Left forelimb (tissue), 1 donor: ENCODE measurements at regions not wholly inside any gene's neighbourhood (a gene's known extent, or its start where the extent isn't known, plus 50 kb on each side); places are given as distances from the start of the nearest gene placed in this dataset.

Source experiments
- DNase-seq: peaks from one replicate; pipeline ENCODE4 v3.0.0-alpha.2; 2018; ENCODE audit warnings: low spot score

DNA sequence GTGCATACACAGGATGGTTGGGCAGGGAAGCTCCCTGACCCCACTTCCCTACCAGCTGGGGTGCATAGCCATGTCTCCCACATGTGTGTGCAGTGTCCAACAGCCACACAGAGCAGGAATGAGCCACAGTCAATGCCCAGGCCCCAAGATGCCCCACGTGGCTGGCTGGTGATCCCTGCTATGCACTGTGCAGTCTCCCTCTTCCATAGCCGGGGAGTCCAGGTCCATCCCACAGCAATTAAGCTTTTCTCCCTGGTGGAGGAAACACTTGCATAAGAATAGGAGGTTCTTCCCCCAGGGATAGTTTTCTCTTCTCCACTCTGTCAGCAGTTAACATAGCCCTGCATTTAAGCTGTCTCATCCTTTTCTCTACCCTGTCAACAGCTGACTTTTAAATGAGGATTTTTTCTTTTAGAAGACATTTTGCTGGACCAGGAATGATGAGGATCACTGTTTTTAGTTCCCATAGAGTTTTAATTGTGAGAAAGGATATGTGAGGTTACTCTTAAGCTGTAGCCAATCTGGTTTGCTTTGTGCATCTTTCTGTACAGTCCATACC is 396.5 kb upstream of the VWC2 start:
- DNase-seq = no peak

DNA sequence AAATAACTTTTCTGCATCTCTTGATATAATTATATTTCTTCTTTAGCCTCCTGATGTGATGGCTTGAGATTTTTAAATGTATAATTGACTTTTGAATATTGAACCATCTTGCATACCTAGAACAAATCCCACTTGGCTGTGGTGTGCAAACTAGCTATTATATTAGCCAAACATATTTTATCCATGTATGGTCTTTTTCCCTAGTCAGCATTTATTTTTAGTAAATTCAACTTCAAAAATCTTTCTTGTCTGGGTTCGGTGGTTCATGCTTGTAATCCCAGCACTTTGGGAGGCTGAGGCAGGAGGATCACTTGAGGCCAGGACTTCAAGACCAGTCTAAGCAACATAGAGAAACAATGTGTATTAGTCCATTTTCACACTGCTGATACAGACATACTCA is 386.6 kb upstream of the VWC2 start:
- DNase-seq = no peak

DNA sequence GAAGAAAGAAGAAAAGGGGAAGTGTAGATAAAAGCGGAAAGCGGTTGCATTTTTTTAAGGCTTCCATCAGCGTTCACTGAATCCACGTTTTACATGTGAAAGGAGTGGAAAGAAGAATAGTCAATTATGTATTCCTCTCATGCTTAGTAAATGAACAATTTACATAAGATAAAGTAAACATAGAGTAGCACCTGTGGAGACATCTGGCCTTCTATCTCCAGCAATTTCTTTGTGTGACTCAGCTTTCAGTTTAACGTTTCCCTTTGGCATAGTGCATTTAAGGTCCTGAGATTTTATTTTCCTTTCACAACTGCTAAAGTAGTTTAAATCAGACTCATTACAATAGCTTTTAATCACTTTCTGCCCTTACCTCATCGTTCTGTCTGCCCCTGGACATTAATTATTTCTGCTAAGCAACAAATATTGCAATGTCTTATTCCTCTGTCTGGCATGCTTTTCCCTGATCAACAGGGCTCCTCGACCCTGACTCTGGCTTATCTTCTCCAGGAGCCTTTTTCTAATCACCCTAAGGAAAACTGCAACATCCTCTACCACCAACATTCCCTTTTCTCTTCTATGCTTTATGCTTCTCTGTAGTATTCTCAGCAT is 383.5 kb upstream of the VWC2 start:
- DNase-seq = no peak

DNA sequence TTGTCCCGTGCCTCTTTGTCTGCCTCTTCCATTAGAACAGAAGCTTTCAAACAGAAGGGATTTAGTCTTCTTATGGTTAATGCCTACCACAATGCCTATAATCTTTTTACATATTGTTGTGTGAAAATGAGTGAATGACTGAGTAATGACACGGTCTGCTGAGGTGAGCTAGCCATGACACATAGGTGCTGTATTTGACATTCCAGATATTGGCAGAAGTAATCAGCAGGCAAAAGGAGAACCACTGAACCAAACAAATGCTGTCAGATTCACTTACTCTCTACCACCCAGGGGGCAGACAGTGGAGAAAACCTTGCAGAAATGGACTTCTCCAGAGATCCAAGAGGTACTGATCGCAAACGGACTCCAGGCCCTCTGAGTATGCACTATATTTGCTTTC is 377.2 kb upstream of the VWC2 start:
- DNase-seq = no peak

DNA sequence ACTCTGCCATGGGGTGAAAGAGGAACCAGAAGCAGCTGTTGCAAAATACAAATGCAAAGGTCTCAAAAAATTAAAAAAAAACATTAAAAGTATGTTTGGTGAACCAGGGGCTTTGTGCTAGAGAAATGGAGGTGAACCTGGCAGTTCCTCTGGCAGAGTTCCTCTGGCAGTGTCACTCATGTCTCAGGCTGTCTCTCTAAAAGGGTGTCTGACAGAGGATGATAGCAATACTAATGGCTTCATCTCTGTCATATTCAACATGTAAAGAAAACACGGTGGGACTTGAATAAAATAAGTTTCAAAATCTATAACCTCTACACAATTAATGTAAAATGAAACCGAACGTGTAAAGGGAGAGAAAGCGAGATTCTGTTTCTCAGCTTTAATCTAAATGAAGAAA is 375.7 kb upstream of the VWC2 start:
- no peak for DNase-seq

DNA sequence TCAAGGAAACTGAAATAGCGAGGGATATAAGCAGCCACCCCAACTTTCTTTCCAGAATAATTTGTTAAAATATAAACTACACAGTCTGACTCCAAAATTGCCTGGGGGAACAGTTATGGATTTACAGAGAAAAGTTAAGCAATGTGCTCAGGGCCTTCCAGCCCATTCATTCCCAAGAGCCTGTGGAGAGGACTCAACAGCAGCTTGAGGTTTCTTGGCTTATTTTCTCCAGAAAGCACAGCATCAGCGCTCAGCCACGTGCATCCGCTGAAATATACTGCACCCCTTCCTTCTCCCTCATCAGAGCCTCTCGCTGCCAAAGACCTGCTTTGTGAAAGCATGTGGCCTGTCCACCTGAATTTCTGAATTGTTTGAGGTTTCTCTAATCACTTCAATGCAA is 375.2 kb upstream of the VWC2 start:
- DNase-seq = no peak

DNA sequence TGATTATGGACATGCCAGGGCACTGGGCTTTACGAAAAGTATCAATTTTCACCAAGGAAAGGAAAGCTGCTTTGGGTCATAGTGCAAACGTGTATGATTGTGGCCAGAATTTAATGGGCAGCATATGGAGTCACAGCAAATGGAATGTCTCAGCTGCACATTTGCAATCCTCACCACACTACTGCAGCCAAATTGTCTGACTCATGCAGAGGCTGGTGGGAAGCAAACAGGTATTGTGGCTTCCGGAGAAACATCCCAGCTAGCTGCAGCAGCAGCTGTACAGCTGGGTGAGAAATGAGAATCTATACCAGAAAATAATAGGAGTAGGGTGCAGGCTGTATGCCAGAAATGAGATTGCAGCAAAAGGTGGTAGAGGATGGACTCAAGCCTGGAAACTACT is 374.7 kb upstream of the VWC2 start:
- DNase-seq = no peak

DNA sequence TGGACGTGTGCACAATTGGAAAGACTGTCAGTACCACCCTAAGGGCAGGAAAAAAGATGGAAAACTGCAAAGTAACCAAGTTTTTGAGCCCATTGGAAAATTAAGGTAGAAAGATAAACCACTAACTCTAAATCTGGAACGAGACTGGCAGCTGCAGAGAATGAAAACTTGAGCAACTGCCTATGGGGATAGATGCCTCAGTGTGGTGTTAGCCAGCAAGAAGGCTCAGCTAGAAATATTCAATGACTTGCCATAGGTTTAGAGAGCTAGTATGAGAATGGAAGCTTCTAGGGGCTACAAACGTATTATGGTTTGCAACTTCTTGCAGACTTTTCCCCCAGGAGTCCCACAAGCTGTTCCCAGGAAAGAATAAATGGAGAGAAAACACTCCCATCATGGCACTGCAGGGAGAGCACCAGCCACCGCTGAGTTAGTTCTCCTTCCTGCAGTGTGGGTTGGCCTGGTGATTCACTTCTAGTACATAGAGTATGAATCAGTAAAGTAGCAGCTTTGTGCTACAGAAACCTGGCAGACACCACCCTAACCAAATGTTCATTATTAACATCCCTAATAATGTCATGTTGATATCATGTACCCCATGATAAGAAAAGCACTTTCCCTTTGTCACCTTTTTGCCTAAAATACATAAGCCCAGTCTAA is 372.4 kb upstream of the VWC2 start:
- DNase-seq = no peak

DNA sequence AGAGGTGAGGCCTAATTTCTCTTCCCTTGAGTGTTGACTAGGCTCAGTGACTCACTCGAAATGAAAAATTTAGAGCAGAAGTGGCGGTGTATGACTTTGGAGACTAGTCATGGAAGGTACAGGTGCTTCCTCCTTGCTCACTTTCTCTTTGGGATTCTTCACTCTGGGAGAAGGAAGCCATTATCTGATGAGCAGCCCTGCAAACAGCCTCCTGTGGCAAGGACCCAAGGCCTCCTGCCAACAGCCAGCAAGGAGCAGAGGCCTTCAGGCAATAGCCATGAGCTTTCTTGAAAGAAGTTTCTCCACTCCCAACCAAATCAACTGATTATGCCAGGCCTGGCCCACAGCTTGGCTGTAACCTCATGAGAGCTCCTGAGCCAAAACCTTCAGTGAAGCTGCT is 369.6 kb upstream of the VWC2 start:
- DNase-seq = no peak

DNA sequence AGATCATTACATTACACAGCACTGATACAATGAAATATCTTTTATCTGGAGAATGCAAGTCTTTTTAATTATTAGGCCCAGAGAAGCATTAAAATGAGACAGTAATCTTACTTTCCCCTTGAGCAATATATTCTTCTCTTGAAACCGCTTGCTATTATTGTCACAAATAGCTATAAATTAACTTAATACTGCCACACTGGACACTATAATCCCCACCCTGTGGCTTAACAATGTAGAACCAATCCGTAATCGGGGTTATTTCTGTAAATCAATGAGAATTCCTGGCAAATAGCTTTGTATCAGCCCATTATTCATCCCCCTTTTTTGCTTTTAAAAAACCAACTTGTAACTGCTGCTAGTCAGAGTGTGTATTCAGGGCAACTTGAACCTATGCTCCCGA is 366.2 kb upstream of the VWC2 start:
- no peak for DNase-seq

DNA sequence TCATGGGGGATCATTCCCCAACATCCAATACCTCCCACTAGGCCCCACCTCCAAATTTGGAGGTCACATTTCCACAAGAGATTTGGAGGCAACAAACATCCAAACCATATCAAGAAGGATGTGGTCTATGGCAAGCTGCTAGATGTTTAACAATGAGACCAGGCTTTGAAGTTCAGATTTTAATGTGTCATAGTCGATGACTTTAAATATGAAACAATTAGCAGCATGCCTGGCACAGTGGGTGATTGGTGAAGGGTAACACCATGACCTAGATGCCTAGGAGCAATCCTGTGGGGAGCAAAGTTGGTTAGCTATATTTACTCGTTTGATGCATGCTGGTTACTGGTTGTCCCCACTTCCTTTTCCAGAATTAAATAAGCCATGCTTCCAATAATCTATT is 356.4 kb upstream of the VWC2 start:
- no peak for DNase-seq

DNA sequence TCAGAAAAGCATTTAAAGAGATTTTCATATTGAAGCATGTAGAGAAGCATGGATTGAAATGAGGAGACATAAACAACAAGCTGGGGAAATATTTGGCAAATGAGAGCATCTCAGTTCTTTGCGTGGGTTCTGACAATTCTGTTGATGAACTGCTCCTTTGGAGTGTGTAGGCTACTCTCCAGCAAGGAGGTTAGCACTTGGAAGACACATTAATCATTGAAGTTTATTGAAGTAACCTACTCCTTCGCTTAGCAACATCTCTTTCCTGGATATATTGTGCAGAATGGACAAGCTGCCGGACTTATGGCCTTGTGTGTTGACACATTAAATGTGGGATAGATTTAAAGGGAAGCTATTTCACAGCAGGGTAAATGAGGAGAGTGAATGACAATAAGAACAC is 354.5 kb upstream of the VWC2 start:
- DNase-seq = no peak

DNA sequence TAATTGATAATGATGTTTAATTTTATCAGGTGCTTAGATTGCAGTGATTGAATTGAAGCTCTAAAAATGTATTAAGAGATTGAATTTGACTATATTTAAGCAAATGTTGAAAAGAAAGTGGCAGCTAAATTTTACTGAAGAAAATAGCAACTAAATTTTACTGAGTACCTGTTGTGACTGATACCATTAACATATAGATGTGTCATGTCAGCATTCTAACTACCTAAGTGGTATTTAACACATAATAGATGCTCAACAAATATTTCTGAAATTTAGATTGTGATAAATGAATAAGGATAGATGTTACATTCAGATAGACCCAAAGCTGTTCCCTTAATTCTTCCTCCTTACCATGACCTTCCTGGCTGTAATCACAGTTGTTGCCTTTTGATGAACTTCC is 350.9 kb upstream of the VWC2 start:
- no peak for DNase-seq

DNA sequence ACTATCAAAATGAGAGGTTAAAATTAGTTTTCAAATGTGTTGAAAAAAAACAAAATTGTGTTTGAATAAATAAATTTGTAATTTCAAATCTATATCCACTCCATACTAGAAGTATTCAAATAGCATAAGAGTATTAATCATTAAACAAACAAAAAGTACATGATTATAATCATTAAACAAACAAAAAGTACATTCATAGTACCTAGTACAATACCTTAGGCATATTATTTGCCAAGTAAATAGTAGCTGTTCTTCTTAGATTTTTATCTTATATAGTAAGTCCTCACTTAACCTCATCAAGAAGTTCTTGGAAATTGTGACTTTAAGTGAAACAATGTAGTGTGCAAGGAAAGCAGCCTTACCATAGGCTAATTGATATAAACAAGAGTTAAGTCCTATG is 349.3 kb upstream of the VWC2 start:
- DNase-seq = no peak

DNA sequence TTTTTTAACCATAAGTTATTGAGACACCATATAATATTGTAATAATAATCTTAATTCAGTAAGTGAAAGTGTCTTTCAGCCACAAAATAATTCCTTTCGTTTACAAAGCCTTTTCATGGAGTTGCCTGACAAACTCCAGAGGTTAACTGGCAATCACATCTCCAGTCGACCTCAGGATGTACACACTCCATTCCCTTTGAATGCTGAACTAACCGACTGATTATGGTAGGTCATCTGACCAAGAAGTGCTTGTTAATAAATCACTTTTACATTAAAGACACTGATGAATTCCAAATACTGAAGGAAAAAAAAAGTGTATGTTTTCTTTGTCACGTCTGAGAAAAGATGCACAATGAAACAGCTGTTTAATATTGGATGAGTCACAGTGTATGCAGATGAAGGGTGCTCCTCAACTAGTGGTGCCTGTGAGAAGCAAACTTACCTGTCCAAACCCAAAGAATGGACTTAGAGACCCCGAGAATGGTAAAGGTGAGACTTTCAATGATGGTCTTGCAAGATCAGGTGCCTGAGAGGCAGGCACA is 348.1 kb upstream of the VWC2 start:
- DNase-seq = no peak

DNA sequence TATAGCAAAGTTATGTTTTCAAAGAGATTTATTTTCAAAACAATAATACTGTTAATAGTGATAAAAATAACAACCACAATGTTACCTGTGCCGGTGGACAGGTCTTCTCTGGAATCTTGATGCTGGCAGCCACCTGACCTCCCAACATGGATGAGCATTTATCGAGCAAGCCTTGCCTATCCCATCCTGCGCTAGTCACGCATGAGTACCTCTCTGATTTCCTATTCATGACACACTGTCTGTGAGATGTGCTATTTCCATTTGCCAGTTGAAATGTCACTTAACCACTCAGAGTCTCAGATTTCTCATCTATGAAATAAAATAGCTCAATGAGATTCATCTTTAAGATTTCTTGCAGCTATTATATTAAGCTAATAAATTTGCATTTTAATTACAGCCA is 341.2 kb upstream of the VWC2 start:
- no peak for DNase-seq

DNA sequence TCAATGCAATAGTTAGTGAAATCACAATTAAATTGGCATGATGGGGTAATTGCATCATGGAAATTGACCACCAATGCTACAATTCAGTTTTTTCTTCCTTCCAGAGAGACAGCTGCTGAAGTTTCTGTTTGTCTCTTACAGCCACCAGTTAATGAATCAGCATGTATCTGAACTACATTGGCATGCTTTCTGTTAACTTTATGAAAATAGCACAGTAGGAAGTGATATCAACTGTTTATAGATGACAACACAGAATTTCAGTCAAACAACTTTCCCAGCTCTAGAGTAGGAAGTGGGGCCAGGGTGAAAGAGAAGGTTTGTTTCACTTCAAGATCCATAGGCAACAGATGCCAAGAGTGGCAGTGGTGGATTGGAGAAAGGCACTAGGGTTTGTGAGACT is 339.6 kb upstream of the VWC2 start:
- DNase-seq = no peak

DNA sequence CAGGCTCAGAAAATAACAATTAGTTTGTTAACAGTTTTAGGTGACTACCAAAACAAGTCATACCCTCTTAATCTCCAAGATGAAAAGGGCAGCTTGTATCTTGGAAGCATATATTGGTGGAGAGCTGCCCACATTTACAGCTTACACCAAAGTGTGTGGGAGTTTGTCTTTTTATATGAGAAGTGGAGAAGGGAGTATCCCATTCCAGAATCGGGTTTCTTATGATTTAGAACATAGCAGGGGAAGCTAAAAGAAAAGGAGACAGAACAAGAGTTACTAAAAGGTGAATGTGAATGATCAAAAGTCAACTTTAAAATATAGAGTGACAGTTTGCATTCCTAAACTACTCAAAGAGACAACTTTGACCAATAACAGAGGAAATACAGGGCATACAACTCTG is 338.6 kb upstream of the VWC2 start:
- DNase-seq = no peak

DNA sequence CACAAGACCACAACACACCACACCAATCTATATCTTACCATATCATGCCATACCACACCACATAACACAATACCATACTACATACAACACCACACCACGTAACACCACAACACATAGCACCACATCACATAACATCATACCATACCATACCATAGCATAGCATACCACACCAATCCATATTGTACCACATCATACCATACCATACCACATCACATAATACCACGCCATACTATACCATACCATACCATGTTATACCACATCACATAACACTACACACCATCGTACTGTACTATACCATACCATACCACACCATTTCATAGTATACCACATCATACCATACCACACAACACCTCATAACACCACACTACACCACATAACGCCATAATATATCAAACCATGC is 335.2 kb upstream of the VWC2 start:
- no peak for DNase-seq

DNA sequence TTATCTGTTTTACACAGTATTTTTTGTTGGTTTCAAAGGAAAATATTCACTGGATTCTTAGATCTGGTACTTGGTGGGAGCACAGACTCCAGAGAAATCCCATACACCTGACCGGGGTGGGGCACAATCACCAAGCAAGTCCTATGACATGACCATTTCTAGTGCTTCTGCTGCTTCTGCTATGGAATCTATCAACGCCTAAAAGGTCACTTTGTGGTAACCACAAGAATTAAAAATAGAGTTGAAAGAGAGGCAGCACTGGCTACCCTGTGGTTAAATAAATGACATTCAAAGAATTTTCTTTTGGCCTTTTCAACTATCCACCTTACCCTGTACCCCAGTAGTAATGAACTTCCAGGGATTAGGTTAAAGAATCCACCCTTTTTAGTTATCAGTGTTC is 329.9 kb upstream of the VWC2 start:
- DNase-seq = no peak

DNA sequence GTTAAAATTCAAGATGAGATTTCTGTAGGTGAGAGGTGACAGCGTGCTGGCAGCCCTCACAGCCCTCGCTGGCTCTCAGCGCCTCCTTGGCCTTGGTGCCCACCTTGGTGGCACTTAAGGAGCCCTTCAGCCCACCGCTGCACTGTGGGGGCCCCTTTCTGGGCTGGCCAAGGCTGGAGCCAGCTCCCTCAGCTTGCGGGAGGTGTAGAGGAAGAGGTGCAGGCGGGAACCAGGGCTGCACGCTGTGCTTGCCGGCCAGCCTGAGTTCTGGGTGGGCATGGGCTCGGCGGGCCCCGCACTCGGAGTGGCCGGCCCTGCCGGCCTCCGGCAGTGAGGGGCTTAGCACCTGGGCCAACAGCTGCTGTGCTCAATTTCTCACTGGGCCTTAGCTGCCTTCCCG is 320.0 kb upstream of the VWC2 start:
- DNase-seq = no peak

DNA sequence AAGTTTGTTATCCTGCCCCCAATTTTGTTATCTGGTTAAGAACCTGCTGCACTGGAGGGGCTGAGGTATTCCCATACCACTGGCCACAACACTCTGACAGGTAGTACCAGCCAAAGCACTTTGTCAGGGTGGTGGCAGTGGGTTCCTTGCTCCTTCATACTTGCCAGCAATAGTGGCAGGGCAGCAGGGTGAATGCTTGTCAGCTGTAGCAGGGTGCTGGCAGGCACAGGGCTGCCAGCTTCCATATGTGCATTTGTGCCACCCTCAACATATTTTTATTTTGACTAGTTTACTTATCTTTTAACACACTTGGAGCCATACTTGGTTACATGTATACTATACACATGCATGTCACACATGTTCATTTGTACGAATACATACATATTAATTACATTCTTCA is 294.0 kb upstream of the VWC2 start:
- DNase-seq = no peak

DNA sequence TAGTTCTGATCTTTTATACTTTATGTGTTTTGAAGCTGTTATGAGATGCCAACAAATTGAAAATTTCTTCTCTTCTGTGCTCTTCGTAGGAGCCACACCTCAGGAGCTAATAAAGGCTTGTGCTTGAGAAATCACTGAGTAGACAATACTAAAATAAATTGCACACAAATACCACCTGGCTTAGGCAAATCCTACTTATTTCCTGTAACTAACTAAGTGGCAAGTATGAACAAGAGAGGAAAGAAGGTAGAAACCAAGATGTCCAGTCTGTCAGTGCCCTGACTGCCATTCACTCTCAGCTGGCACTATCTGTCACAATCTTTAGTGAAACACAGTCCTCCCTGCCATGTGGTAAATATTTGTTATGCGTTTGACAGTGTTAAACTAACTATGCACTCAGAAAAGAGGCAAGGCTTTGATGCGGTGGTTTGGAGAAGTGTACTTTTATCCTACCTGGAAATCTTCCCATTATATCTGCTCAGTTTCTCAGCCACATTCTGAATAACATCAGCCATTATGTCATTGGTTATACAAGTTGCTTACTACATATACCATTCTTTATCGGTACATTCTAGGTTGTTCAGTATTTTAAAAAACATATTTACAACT is 293.4 kb upstream of the VWC2 start:
- DNase-seq = no peak
